ENCODE measurements at regions not wholly inside any gene's neighbourhood (a gene's known extent, or its start where the extent isn't known, plus 50 kb on each side); places are given as distances from the start of the nearest gene placed in this dataset.

- ATAC-seq (no peak), DNase-seq (ENCODE audit: low spot score) (no peak)
Observed at GRCh38 chr6:156533872-156534524, 243.2 kb upstream of the ARID1B start.

- no peak for ATAC-seq
- DNase-seq (ENCODE audit: low spot score) = no peak
Observed at GRCh38 chr6:156526081-156526480, 251.1 kb upstream of the ARID1B start.

DNA sequence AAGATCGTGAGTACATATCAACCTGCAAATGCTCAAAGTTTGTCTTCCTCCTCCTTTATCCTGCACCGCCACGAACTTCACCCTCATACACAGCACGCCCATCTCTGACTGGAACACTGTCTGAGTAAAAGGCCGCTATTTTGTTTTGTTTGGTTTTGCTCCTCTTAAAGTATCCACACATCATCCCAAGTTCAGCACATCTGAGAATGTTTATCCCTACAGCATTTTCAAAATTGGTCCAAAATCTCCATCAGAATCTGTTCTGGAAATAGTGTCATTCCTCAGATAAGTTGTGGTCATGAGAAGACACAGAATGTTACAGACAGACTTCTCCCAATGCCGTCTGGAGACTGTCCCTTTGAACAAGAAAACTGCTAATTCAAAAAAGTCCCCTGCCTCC lies 251.6 kb upstream of the ARID1B start:
- DNase-seq (ENCODE audit: low spot score) (no peak), ATAC-seq (no peak)

GRCh38 chr6:156519940-156520339 lies 257.2 kb upstream of the ARID1B start:
- ATAC-seq = no peak

DNA sequence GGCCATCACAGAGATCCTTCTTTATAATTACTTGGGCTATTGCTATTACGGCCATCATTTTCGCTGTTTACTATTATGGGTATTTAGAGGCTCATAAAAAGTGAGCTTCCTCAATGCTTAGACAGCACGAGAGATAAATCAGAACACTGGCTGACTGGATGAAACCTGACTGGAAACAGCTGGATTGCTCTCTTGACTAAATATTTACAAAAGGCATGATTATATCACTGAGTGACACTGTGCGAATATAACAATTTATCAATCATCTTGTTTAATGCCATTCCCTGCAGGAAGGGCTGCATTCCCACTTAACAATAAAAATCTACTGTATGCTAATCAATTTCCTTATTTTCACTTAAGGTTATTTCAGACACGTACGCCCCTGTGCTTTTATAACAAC lies 260.1 kb upstream of the ARID1B start:
- DNase-seq (ENCODE audit: low spot score) (no peak), ATAC-seq (no peak)

More at GRCh38 chr6:156519940-156520339, 257.2 kb upstream of the ARID1B start:
- no peak for DNase-seq (ENCODE audit: low spot score)

- DNase-seq (ENCODE audit: low spot score) (no peak), ATAC-seq (no peak)
Observed at GRCh38 chr6:156515242-156515641, 261.9 kb upstream of the ARID1B start.

DNA sequence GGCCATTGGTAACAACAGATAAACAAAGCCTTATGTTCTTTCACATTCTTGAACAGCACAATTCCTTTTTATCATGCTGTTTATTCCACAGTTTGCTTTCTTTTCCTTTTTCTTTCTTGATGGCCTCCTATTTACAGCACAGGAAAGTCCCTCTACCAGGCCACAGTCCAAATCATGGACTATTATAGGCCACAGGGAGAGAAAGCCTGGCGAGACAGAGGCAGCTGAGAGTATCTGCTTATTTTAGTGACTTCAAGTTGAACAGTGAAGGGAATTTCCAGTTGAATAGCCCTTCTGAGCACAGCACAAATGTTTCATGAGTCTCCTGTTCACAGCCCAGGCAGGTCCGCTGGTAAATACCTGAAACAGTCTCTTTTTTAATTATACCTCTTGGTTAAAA lies 263.7 kb upstream of the ARID1B start:
- DNase-seq (ENCODE audit: low spot score) = no peak
- no peak for ATAC-seq

DNA sequence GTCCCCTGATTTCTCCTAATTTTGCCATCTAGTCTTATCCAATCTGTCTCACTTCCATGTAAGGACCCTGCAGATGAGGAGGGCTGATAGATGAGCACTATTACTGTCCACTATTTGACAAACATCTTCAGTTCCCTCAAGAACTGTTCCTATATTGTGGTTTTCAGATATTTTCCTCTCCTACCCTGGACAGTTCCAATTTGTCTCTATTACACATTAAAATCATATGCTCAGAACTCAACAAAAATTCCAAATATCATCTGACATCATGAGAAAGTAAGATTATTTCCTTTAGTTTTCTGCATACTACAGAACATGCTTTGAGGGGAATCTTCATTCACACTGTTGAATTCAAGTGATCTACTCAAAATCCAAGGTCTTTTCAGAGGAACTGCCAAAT lies 265.6 kb upstream of the ARID1B start:
- DNase-seq (ENCODE audit: low spot score) (no peak), ATAC-seq (no peak)

DNA sequence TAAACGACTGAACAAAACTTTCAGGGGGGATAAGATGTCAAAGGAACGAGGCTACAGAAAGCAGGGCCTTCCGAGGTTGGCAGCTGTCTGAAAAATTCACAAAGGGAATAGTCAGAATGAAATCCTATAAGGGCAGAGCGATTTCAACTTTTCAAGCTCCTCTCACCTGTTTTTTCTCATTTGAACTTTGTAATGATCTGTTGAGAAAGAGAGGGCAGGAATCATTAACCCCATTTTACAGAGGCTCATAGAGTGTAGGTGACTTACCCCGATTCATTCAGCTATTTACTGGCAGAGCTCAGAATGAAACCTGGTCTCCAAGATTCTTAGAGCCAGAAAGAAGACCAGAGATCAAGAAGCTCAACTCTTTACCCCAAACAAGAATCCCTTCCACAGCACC lies 266.1 kb upstream of the ARID1B start:
- DNase-seq (ENCODE audit: low spot score) (no peak), ATAC-seq (peak; percentile 82)

DNA sequence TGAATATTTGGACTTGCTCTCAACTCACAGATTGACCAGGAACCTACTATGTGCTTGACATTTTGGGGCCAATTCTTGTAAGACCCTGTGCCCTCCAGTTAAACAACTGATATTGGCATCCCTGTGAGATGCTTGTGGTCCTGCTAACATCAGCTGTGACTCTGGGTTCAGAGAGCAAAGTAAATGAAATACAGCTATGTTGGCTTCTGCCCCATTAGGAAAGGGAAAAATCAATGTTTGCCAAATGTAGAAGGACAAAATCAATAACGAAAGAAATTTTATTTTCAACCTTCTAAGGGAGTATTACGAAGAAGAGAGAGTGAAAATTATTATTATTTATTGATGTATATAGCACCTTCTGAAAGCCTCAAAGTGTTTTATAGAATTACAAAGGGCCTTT lies 266.9 kb upstream of the ARID1B start:
- ATAC-seq (peak; percentile 67), DNase-seq (ENCODE audit: low spot score) (no peak)

DNA sequence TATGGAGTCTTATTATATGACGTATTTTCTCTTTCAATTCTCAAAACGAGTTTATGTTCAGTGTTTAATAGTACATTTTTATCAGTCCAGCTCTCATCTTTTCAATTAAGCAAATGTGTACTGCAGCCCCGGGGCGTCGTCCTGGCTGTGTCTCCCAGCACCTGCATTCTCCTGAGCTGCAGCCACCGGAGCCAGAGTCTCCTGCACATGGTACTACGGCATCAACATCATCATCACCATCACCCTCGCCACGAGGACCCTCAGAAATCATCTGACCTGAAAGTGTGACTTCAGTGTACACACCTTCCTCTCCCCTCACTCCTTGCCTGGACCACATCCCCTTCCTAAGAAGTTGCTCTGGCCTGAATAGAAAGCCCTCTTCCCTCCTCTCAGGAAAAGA lies 267.7 kb upstream of the ARID1B start:
- DNase-seq (ENCODE audit: low spot score) (no peak), ATAC-seq (no peak)

DNA sequence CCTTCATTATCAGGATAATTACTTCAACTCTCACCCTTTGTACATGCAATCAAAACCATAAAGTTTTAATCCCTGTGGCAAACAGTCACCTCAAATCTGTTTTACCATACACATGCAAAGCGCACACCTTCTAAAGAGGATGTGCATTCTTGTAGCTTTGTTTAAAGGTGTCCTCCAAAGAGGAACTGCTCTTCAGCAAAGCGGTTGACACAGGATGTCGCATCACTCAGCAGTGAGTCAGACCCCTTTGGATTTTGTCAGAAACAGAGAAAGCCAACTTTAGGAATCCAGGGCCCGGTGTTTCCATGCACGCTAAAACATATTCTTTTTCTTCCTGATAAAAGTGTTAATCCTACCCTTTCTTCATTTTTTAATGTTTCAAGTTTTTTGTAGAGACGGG lies 268.3 kb upstream of the ARID1B start:
- no peak for ATAC-seq

GRCh38 chr6:156508126-156508525 lies 269.1 kb upstream of the ARID1B start:
- no peak for DNase-seq (ENCODE audit: low spot score)
- ATAC-seq = no peak

More for the DNA sequence above, 268.3 kb upstream of the ARID1B start:
- DNase-seq (ENCODE audit: low spot score) = no peak

DNA sequence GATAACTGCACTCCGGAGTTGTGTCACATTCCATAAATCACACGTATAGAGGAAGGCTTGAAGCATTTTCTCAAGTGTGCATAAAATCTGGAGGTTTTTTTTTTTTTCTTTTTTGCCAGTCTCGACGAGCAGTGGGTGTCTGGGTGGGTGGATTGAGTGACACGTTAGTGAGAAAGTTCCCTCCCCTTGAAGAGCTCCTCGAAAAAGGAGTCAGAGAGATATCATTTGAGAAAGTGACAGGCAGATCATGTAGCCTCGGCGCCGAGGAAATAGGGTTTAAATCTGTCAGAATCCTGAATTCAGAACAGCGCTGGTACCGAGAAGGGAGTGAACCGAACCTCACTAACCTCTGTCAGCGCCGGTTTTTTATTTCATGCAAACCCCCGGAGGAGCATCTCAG lies 269.5 kb upstream of the ARID1B start:
- ATAC-seq = no peak
- no peak for DNase-seq (ENCODE audit: low spot score)

GRCh38 chr6:156507106-156507505 lies 270.1 kb upstream of the ARID1B start:
- DNase-seq (ENCODE audit: low spot score) (no peak), ATAC-seq (no peak)

- no peak for DNase-seq (ENCODE audit: low spot score)
- no peak for ATAC-seq
Observed at GRCh38 chr6:156502969-156503504, 274.1 kb upstream of the ARID1B start.

- ATAC-seq = no peak
- DNase-seq (ENCODE audit: low spot score) = no peak
Observed at GRCh38 chr6:156497618-156498017, 279.6 kb upstream of the ARID1B start.

DNA sequence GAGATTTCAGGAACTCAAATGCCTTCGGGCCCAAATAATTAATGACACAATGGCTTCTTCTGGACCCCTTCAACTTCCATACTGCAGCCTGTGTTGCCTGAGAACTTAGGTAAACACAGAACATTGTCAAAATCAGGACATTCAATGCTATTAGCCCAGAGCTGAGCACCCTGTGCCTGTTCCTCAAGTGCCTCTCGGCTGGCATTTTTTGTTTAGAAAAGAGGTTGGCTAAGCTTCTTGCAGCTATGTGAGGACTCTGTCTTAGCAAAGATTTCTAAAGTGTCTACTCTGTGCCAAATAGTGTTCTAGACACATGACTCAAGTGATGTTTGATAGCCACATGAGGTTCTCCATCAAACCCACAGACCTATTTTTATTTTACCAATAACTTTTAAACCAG lies 289.3 kb upstream of the ARID1B start:
- ATAC-seq (no peak), DNase-seq (ENCODE audit: low spot score) (no peak)

DNA sequence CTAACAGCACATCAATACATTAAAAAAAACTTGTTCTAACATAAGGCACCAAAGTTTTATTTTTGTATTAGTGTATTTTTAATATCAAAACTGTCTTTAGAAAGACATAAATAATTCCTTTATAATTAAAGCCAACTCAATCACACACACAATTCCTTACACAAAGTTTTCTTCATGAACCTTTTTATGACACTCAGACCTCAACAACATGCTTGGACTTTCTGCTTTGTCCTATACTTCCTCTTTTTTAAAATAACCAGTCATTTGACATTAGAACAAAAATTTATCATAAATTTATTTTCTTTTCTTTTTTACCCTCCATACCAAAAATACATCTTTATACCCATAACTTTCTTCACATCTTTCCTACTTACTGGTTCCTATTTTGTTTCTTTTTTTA lies 292.0 kb upstream of the ARID1B start:
- DNase-seq (ENCODE audit: low spot score) = no peak
- no peak for ATAC-seq

DNA sequence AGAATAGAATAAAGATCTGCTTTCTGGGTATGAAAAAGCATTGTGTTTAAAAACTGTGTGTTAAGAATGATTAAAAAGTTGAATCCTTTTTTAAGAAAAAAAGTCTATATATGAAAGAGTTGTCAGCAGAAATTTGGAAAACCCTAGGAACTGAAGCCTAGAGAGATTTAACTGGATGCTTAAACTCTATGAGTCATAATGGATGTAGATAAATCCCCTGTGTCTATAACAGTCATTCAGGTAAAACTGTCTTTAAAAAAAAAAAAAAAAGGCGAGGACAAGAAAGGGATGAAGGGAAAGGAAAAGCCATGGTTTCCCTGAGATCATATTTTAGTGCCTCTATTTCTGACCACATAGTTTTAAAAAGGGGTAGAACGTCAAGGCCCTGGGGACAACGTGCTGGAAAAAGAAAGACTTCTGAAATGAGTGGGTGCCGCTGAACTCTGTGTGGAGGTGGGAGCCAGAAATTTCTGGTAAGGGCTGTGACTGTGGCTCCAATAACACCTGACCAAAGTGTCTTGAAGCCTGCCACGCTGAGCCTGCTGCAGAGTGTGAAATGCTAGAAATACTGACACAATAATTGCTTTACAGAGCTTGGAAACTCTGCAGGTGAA lies 302.6 kb upstream of the ARID1B start:
- no peak for DNase-seq (ENCODE audit: low spot score)
- ATAC-seq = no peak

- ATAC-seq (no peak), DNase-seq (ENCODE audit: low spot score) (no peak)
Observed at GRCh38 chr6:156471000-156471399, 306.2 kb upstream of the ARID1B start.

- ATAC-seq (no peak), DNase-seq (ENCODE audit: low spot score) (no peak)
Observed at GRCh38 chr6:156464100-156464878, 312.9 kb upstream of the ARID1B start.
